ENCODE measurements at regions not wholly inside any gene's neighbourhood (a gene's known extent, or its start where the extent isn't known, plus 50 kb on each side); places are given as distances from the start of the nearest gene placed in this dataset.
A peak's percentile ranks its signal among the peaks of the same experiment; 100 is the strongest.

DNA sequence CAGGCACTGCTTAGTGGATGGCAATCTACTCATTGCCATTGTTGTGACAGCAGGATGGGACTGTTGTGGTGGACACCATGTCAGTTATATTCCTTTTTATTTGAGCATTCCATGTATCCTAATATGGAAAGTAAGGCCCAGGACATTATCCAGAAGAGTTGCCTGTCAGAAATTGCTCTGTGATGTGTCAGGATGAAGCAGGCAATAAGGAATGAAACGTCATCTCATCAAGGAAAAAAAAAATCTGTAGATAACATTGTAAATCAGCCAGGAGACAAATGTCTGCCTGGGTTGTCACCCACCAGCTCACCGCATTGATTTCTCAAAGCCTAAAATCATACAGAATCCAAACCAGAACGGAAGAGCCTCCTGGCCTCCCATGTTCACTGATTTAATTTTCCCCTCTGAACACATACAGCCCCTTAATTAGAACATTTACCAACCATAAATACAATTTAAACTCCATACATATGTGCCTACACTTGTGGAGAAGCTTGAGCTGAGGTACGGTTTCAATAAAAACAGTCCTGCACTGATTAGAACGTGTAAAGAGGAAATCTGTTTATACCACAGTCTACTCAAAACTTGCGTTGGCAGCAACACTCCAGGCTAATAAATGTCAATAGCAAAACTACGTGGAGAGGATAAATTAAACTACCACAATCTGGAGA lies 73.9 kb downstream of the FOXD1 start:
- DNase-seq, result no peak

- DNase-seq, result no peak
Observed at GRCh38 chr5:73373814-73374510, 74.6 kb downstream of the FOXD1 start.

DNA sequence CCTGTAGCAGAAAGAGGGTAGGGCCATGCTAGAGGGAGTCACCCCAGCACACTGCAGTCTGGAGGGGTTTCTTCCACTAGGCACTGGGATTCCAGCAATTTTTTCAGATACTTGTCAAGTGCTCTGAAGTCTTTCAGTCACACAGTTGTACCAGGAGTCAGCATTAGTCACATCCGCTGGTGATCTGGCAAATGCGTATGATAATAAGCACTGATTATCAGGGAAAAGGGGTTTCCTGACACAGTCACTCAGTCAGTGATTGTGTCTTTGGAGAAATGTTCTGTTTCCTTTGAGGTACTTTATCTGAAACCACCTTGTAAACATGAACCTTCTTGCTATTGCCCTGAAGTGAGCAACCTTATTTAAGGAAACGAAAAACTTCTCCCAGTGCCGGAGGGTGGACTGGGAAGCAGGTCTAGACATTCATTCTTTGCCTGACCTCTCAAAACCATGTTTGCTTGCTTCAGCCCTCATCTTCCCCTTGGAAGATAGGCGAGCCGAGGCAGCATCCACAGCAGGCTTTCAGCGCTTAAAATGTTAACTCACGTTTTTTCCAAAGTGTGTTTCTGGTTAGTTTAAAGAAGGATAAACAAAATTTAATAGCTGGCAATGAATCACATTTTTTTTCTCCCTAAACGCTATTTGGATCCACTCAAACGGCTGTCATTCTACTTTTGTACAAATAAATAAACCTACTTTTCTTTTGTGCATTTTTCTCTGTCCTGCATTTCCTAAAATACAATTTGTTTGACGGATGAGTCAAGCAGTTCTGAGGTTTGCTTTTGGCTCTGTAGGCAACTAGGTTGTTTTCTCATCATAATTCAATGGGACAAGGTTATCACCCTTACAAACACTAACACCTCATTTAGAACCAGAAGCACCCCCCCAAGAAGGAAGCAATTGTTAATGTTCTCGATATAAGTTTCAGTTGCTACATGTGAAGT lies 77.7 kb downstream of the FOXD1 start:
- DNase-seq, result no peak

GRCh38 chr5:73370095-73370494 lies 78.5 kb downstream of the FOXD1 start:
- no peak for DNase-seq

GRCh38 chr5:73369278-73369677 lies 79.3 kb downstream of the FOXD1 start:
- DNase-seq, result no peak

DNA sequence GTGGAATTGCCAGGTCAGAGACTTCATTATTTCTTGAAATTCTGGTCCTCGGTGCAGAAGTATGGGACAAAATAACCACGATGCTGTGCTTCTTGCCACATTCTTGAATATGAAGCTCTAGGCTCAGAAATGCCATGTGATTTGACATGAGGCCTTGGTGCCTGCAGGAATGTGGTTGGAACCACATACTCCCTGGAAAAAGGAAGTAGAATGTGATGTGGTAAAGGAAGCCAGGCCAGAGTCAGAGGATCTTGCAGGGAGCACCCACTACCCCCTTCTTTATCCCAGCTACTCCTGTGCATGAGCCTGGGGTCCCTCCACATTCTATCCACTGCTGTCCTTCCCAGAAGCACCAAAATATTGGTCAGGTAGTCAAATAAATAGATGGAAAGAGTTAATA lies 80.9 kb downstream of the FOXD1 start:
- no peak for DNase-seq

- peak in 1 of 2 experiments; percentile 45 for DNase-seq
Observed at GRCh38 chr5:73365990-73366667, 82.4 kb downstream of the FOXD1 start.

- peak; percentile 89 to 92 for DNase-seq
Observed at GRCh38 chr5:73365301-73365853, 83.2 kb downstream of the FOXD1 start.

DNA sequence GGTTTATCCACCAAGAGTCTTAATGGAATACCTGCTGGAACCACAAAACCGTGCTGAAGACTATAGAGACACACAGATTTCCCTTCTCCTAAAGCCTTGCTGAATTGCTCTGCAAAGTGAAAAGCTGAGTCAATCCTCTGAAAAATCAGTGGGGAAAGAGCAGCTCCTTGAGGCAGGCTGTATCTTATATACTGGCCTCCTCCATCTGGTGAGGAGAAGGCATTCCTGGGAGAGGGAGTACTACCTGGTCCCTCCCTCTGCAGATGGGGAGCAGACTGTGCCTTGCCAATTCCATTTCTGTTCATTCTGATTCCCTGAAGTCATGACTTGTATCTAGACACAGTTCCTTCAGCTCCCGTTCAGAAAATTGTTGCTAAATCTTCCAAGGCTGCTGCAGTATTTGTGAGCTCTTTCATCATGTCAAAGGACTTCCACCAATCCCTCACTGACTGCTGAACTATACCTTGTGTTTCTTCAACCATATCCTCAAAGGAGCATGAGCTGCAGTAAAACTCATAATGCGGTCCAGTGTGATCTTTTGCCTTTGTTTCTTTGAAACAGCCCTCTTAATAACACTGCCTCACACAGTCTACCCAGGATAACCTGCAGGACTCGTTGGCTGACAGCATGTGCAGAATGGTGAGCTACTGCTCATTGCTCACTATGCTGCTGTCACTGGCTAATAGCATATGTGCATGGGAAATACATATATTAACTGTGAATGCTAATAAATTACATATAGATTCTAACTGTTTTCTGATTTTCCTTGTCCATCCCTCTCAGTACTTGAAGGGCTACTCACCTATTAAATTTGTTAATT lies 84.5 kb downstream of the FOXD1 start:
- peak in 1 of 2 experiments; percentile 11 for DNase-seq

GRCh38 chr5:73359395-73359794 lies 89.2 kb downstream of the FOXD1 start:
- DNase-seq, result no peak

DNA sequence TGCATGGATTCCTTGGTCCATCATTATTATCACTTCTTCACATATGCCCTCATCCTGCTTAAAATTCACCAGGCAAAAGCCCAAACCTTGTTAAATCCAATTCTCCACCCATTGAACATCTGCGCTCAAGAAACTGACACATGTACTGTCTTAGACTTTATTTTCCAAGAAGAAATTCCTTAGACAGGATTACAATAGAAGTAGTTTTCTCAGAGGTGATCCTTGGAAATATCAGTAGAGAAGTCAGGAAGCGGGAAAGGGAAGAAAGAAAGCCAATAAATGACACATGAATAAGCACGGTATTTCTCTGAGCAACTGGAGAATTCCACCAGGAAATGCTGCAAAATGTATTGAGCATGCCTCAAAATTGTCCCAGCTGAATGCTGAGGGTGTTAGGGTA lies 90.2 kb downstream of the FOXD1 start:
- no peak for DNase-seq

- DNase-seq, result no peak
Observed at GRCh38 chr5:73357576-73357975, 91.0 kb downstream of the FOXD1 start.

DNA sequence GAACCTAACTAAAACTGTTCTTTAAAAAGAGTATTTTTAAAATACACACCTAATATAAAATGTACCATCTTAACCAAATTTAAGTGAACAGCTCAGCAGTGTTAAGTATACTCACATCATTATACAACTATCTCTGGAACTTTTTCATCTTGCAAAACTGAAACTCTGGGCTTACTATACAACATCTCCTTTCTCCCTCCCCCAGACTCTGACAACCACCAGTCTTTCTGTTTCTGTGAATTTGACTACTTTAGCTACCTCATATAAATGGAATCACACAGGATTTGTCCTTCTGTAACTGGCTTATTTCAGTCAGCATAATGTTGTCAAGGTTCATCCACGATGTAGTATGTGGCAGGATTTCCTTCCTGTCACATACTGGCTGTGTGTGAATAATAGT lies 93.5 kb downstream of the FOXD1 start:
- DNase-seq, result no peak

DNA sequence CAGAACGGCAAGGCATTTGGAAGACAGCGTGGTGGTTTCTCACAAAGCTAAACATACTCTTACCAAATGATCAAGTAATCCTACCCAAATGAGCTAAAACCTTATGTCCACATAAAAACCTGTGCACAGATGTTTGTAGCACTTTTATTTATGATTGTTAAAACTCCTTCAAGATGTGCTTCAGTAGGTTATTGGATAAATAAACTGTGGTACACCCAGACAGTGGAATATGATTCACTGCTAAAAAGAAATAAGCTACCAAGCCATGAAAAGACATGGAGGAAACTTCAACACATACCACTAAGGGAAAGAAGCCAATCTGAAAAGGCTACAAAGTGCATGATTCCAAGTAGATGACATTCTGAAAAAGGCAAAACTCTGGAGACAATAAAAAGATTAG lies 94.2 kb downstream of the FOXD1 start:
- no peak for DNase-seq

- DNase-seq, result no peak
Observed at GRCh38 chr5:73352649-73353230, 95.8 kb downstream of the FOXD1 start.

DNA sequence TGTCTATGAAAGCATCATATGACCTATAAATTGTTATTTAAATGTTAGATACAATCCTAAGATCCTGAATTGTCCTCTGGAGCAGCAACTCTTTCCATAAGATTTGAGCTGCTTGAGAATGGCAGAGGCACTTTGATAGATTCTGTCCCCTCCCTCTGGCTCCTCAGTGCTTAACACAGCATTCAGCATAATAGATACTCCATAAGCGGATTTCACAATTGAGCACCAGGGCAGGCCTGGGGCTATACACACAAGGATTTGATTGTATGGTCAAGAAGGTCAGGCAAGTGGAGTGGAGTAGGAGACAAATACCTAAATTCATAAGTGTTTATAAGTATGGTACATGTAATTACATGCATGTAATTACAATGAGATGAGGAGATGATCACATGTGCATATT lies 96.3 kb downstream of the FOXD1 start:
- DNase-seq, result no peak

- no peak for DNase-seq
Observed at GRCh38 chr5:73351593-73351992, 97.0 kb downstream of the FOXD1 start.

GRCh38 chr5:73346878-73347408 lies 101.6 kb downstream of the FOXD1 start:
- no peak for DNase-seq

DNA sequence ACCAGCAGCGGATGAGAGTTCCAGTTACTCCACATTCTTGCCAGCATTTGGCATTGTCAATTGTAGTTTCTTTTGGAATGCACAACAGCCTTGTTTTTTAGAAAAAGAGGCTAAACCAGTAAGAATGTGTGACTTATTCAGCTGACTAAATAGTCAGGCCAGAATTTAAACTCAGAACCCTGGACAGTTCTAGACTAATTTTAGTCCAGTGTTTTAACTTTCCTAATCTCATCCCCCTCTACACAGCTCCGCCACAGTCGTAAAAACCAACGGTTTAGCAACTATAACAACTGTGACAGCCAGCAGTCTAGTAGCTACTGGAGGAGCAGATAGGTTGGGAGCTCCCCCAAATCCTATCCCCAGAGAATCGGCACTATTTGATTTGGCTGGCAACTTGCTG lies 103.7 kb downstream of the FOXD1 start:
- no peak for DNase-seq

GRCh38 chr5:73339711-73340110 lies 108.9 kb downstream of the FOXD1 start:
- DNase-seq, result no peak

GRCh38 chr5:73339051-73339575 lies 109.5 kb downstream of the FOXD1 start:
- no peak for DNase-seq
